ENCODE measurements at regions not wholly inside any gene's neighbourhood (a gene's known extent, or its start where the extent isn't known, plus 50 kb on each side); places are given as distances from the start of the nearest gene placed in this dataset.

GRCh38 chr12:92473564-92473963 lies 229.2 kb upstream of the PLEKHG7 start:
- Histone ChIP-seq H3K9me2 (ENCODE audit: insufficient read depth) (no peaks in the 10 kb centered on the region), H3K4me3 (replicated peaks in 1 of 2; ENCODE audit: low read depth in 1 of 2, low read length in 2 of 2) (no peak overlapping the region), H2AFZ (ENCODE audit: low read depth, low read length, poor library complexity, severe bottlenecking) (no peak overlapping the region), H3K4me2 (ENCODE audit: low read length) (no peak overlapping the region), H3K27me3 (ENCODE audit: insufficient read depth, low read length) (no peaks in the 10 kb centered on the region), H3K9me3 (ENCODE audit: control insufficient read depth in 1 of 2, insufficient read depth in 1 of 2, low read depth in 1 of 2, low read length in 2 of 2) (no peaks in the 10 kb centered on the region), H4K20me1 (ENCODE audit: insufficient read depth) (no peaks in the 10 kb centered on the region), H3K4me1 (ENCODE audit: control insufficient read depth in 1 of 2, insufficient read depth in 2 of 2, low read length in 2 of 2) (no peaks in the 10 kb centered on the region), H3K79me2 (ENCODE audit: insufficient read depth, low read length) (no peaks in the 10 kb centered on the region), H3K36me3 (ENCODE audit: control insufficient read depth in 1 of 2, insufficient read depth in 2 of 2, low read length in 2 of 2) (no peaks in the 10 kb centered on the region), H3K27ac (ENCODE audit: low read depth, low read length) (no peak overlapping the region), H3K9ac (ENCODE audit: low read length) (no peak overlapping the region)
- no peak for TF ChIP-seq REST (IDR thresholded peaks at IDR 0.05; ENCODE audit: low read depth)
- TF ChIP-seq CBX3 (IDR thresholded peaks at IDR 0.05; ENCODE audit: low read depth): no peak
- TF ChIP-seq YY1 (IDR thresholded peaks at IDR 0.05; ENCODE audit: extremely low read depth, insufficient replicate concordance, low read depth, low read length): no peak
- TF ChIP-seq ELF1 (IDR thresholded peaks at IDR 0.05; ENCODE audit: borderline replicate concordance, low read depth): no peak
- no peak for TF ChIP-seq ZFX (IDR thresholded peaks at IDR 0.05)
- TF ChIP-seq EGR1 (IDR thresholded peaks at IDR 0.05; ENCODE audit: low read depth): no peak
- TF ChIP-seq JUND (IDR thresholded peaks at IDR 0.05): no peak
- no peak for TF ChIP-seq ZNF274 (IDR thresholded peaks at IDR 0.05; ENCODE audit: low read depth, low read length)
- no peak for TF ChIP-seq SRF (IDR thresholded peaks at IDR 0.05; ENCODE audit: low read depth)
- TF ChIP-seq POLR2AphosphoS5 (IDR thresholded peaks at IDR 0.05; ENCODE audit: low read depth, low read length): no peak
- no peak for TF ChIP-seq CTCF (IDR thresholded peaks at IDR 0.05 in 2 of 3, conservative IDR thresholded peaks at IDR 0.05 in 1 of 3; ENCODE audit: borderline replicate concordance in 1 of 3, insufficient read depth in 1 of 3, low read depth in 2 of 3, low read length in 2 of 3)
- no peak for TF ChIP-seq MAX (IDR thresholded peaks at IDR 0.05)
- TF ChIP-seq FOSL1 (IDR thresholded peaks at IDR 0.05; ENCODE audit: low read depth): no peak
- TF ChIP-seq POLR2A (IDR thresholded peaks at IDR 0.05; ENCODE audit: borderline replicate concordance, extremely low read depth, insufficient read depth, insufficient read length): no peak
- TF ChIP-seq ATF3 (IDR thresholded peaks at IDR 0.05): no peak
- no peak for TF ChIP-seq RAD21 (IDR thresholded peaks at IDR 0.05; ENCODE audit: low read depth)
- no peak for TF ChIP-seq SIN3A (IDR thresholded peaks at IDR 0.05; ENCODE audit: low read depth)
- TF ChIP-seq CEBPB (IDR thresholded peaks at IDR 0.05; ENCODE audit: low read depth): no peak
- no peak for TF ChIP-seq EZH2 (IDR thresholded peaks at IDR 0.05)
- ChIA-PET POLR2A (no interaction called here), CTCF (no interaction called here), RAD21 (ENCODE audit: low non-redundant PET in 1 of 2, low total read pairs in 2 of 2, uncharacterized antibody in 2 of 2, unreplicated experiment in 2 of 2) (no interaction called here)
- no peak for DNase-seq (ENCODE audit: low read depth, low spot score)
- intact Hi-C loops (cut with micrococcal nuclease): no loop called here
- no TSS peak for BruUV-seq (replicated peaks)
- no peak for ATAC-seq

Measured in HCT116 (cell line).